Activated naive CD4-positive, alpha-beta T cell treated with anti-CD3 and anti-CD28 coated beads, Interleukin-2, amount 50 U/mL, for 24 hours (primary cell): ENCODE measurements at regions not wholly inside any gene's neighbourhood (a gene's known extent, or its start where the extent isn't known, plus 50 kb on each side); places are given as distances from the start of the nearest gene placed in this dataset.

Source experiments
- H3K27ac Mint-ChIP-seq: one replicate; pipeline ENCODE4 v1.8.0; 2021; ENCODE audit warnings: mild to moderate bottlenecking, mixed read lengths
- H3K27me3 Mint-ChIP-seq: one replicate; pipeline ENCODE4 v1.8.0; 2021; ENCODE audit warnings: mixed read lengths
- H3K36me3 Mint-ChIP-seq: one replicate; pipeline ENCODE4 v1.8.0; 2021; ENCODE audit warnings: mixed read lengths
- H3K4me1 Mint-ChIP-seq: one replicate; pipeline ENCODE4 v1.8.0; 2021; ENCODE audit warnings: mixed read lengths
- H3K4me3 Mint-ChIP-seq: one replicate; pipeline ENCODE4 v1.8.0; 2021; ENCODE audit warnings: mild to moderate bottlenecking, mixed read lengths
- H3K9me3 Mint-ChIP-seq: one replicate; pipeline ENCODE4 v1.8.0; 2021; ENCODE audit warnings: mixed read lengths

- Mint-ChIP-seq H3K36me3 (no peaks in the 10 kb centered on the region), H3K9me3 (no peaks in the 10 kb centered on the region), H3K27ac (no peak overlapping the region), H3K27me3 (peaks cover 6% of the 10 kb centered on the region), H3K4me1 (peaks cover 4% of the 10 kb centered on the region), H3K4me3 (no peak overlapping the region)
Observed at GRCh38 chr3:124602980-124603627, 127.1 kb upstream of the UMPS start.

GRCh38 chr3:124605781-124606579, 124.3 kb upstream of the UMPS start:
- peaks cover 4% of the 10 kb centered on the region for H3K4me1 Mint-ChIP-seq
- H3K9me3 Mint-ChIP-seq, result no peaks in the 10 kb centered on the region
- H3K27ac Mint-ChIP-seq, result no peak overlapping the region
- H3K27me3 Mint-ChIP-seq, result peaks cover 4% of the 10 kb centered on the region
- no peaks in the 10 kb centered on the region for H3K36me3 Mint-ChIP-seq
- H3K4me3 Mint-ChIP-seq, result no peak overlapping the region

- Mint-ChIP-seq H3K4me3 (no peak overlapping the region), H3K27ac (no peak overlapping the region), H3K27me3 (peaks cover 4% of the 10 kb centered on the region), H3K36me3 (no peaks in the 10 kb centered on the region), H3K4me1 (peaks cover 4% of the 10 kb centered on the region), H3K9me3 (no peaks in the 10 kb centered on the region)
Observed at GRCh38 chr3:124607163-124607562, 123.1 kb upstream of the UMPS start.

DNA sequence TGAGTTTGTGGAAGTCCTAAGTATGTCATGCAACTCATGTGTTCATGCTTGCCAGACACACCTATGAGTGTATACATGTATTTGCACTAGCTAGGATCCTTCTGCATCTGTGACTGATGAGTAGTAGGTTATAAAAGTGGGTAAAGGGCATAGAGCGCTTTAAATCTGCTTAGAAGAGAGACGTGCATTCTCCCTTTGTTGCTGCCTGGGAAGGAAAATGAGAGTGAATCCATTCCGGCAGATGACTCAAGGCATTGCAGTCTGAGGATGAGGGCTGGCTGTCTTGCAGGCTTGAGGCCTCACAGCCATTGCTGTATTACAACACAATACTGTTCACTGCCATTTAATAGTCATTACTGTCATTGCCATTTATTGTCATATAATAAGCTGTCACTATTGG, 120.8 kb upstream of the UMPS start:
- Mint-ChIP-seq H3K4me3 (no peak overlapping the region), H3K9me3 (no peaks in the 10 kb centered on the region), H3K27ac (no peak overlapping the region), H3K27me3 (no peaks in the 10 kb centered on the region), H3K36me3 (no peaks in the 10 kb centered on the region), H3K4me1 (no peaks in the 10 kb centered on the region)

- H3K36me3 Mint-ChIP-seq, result no peaks in the 10 kb centered on the region
- peaks cover under 1% of the 10 kb centered on the region for H3K27me3 Mint-ChIP-seq
- no peak overlapping the region for H3K4me3 Mint-ChIP-seq
- H3K27ac Mint-ChIP-seq, result no peak overlapping the region
- H3K4me1 Mint-ChIP-seq, result peaks cover under 1% of the 10 kb centered on the region
- H3K9me3 Mint-ChIP-seq, result no peaks in the 10 kb centered on the region
Observed at GRCh38 chr3:124610130-124610529, 120.1 kb upstream of the UMPS start.

- Mint-ChIP-seq H3K4me3 (no peak overlapping the region), H3K27me3 (peaks cover 3% of the 10 kb centered on the region), H3K27ac (no peak overlapping the region), H3K36me3 (no peaks in the 10 kb centered on the region), H3K4me1 (peaks cover 6% of the 10 kb centered on the region), H3K9me3 (no peaks in the 10 kb centered on the region)
Observed at GRCh38 chr3:124611520-124611919, 118.7 kb upstream of the UMPS start.

DNA sequence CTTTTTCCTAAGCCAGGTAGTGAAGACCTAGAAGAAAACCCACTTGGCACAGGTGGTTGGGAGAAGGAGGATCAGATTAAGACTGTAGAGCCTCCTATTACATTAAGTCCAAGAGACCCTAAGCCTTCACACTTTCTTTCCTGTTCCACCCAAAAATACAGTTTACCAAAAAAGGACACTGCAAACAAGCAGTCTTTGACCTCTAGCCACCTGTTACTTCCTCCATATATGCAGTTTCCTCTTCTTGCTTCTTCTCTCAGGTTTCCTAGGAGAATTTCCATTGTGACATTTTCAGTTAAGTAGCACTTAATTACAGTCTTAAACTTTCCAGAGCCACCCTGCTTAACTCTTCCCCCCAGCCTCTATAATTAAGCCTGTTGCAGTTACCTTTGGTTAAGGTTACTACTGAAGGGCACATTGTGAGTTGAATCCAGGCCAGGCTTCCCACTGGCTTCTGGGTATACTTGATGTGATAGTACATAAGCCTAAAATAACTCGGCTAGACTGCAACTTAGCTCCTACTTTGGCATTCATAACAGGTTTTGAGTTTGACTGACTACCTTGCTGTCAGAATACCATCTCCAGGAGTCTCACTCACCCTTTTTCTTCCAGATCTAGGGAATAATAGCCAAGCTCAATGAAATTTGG, 114.2 kb upstream of the UMPS start:
- Mint-ChIP-seq H3K9me3 (no peaks in the 10 kb centered on the region), H3K36me3 (no peaks in the 10 kb centered on the region), H3K27me3 (peaks cover 3% of the 10 kb centered on the region), H3K4me1 (peaks cover 19% of the 10 kb centered on the region), H3K27ac (no peak overlapping the region), H3K4me3 (no peak overlapping the region)

DNA sequence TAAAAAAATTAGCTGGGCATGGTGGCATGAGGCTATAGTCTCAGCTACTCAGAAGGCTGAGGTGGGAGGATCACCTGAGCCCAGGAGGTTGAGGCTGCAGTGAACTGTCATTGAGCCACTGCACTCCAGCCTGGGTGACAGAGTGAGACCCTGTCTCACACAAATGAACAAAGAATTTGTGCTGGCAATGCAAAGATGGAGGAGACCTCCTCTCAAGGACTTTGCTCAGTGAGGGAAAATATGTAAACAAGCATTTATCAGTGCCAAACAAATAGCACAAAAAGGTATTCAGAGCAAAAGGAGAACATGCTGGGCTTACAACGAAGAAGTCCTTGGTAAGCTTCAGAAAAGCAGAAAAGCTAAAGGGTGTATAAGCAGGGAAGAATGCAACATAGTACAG, 113.1 kb upstream of the UMPS start:
- Mint-ChIP-seq H3K9me3 (no peaks in the 10 kb centered on the region), H3K4me1 (peaks cover 25% of the 10 kb centered on the region), H3K4me3 (no peak overlapping the region), H3K27me3 (peaks cover 3% of the 10 kb centered on the region), H3K27ac (peak overlapping the region; percentile 8), H3K36me3 (no peaks in the 10 kb centered on the region)

- peak overlapping the region; percentile 36 for H3K27ac Mint-ChIP-seq
- no peaks in the 10 kb centered on the region for H3K36me3 Mint-ChIP-seq
- H3K9me3 Mint-ChIP-seq, result no peaks in the 10 kb centered on the region
- peak overlapping the region; percentile 45 for H3K4me3 Mint-ChIP-seq
- peaks cover 3% of the 10 kb centered on the region for H3K27me3 Mint-ChIP-seq
- peaks cover 25% of the 10 kb centered on the region for H3K4me1 Mint-ChIP-seq
Observed at GRCh38 chr3:124619887-124620599, 110.2 kb upstream of the UMPS start.

DNA sequence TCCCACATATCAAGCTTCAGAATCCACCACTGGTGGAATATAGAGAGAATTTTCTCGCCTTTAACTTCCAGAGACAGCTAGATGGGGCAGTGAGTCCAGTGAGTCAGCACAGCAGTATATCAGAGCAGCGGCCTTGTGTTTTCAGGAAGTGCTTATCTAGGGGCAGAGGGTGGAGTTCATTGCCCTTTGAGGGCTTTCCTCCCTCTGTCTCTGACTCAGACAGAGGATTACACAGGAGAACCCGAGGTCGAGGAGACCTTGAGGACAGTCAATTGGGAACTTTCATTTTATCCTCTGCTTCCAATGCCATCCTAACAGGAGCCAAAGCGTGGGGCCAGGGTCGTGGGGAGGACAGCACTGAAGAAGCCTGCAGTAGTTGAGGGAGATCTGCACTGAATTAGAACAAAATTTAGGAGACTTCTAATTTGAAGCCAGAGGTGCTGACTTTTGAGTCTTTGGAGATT, 109.6 kb upstream of the UMPS start:
- no peaks in the 10 kb centered on the region for H3K36me3 Mint-ChIP-seq
- peaks cover 19% of the 10 kb centered on the region for H3K4me1 Mint-ChIP-seq
- H3K4me3 Mint-ChIP-seq, result peak overlapping the region; percentile 45
- peak overlapping the region; percentile 36 for H3K27ac Mint-ChIP-seq
- H3K9me3 Mint-ChIP-seq, result no peaks in the 10 kb centered on the region
- H3K27me3 Mint-ChIP-seq, result no peaks in the 10 kb centered on the region

DNA sequence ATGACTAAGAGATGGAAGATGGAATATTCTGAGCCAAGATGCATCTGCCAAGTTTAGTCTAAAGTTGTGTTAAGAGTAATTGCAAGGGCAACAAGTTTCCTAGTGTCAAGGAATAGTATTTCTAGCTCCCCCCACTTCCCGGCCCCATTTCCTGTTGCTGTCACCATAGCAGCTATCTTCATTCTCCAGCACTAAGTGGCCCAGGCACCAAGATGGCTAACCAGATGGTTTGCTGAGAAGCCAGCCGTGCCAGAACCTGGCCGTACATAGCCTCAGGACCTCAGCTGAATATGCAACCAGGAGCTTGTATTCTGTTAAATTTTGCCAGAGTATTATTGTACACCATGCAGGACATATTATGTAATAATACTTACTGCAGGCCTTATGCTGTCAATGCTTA, 108.8 kb upstream of the UMPS start:
- Mint-ChIP-seq H3K36me3 (no peaks in the 10 kb centered on the region), H3K27me3 (no peaks in the 10 kb centered on the region), H3K4me1 (peaks cover 19% of the 10 kb centered on the region), H3K9me3 (no peaks in the 10 kb centered on the region), H3K27ac (no peak overlapping the region), H3K4me3 (no peak overlapping the region)

DNA sequence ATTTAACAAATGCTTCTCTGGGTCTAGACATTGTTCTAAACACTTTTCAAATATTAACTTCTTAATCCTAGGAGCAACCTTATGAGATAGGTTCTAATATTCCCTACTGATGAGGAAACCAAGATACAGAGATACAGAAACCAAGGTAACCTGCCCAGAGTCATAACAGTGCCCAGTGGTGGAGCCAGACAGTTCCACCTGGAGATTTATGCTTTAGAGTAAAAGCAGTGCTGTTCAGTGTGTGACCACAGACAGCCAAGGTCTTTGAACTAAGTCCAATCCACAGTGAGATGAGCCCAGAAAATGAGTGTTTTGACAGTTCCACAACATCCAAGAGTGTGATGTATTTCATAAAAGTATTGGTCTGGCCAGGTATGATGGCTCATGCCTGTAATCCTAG, 105.2 kb upstream of the UMPS start:
- Mint-ChIP-seq H3K4me3 (no peak overlapping the region), H3K36me3 (no peaks in the 10 kb centered on the region), H3K9me3 (no peaks in the 10 kb centered on the region), H3K27ac (no peak overlapping the region), H3K27me3 (no peaks in the 10 kb centered on the region), H3K4me1 (peaks cover 14% of the 10 kb centered on the region)

GRCh38 chr3:124627501-124627908, 102.7 kb upstream of the UMPS start:
- H3K4me1 Mint-ChIP-seq, result no peaks in the 10 kb centered on the region
- H3K27ac Mint-ChIP-seq, result no peak overlapping the region
- H3K9me3 Mint-ChIP-seq, result no peaks in the 10 kb centered on the region
- H3K36me3 Mint-ChIP-seq, result no peaks in the 10 kb centered on the region
- no peaks in the 10 kb centered on the region for H3K27me3 Mint-ChIP-seq
- no peak overlapping the region for H3K4me3 Mint-ChIP-seq

DNA sequence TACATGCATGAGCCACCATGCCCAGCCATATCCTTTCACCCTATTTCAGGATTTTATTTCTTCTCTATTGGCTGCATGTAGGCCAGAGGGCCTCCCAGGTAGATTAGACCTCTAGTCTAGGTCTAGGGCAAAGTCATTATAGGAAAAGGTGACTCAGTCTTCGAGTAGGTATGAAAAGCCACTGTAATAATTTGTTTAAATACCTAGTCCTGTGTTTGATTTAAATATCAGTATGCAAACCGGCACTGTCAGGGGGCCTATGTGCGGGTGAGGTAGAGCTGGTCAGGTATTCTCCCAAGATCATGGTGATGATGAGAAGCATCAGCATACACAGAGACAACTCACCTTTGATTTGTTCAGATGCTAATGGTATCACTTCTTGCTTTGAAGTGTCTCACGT, 101.4 kb upstream of the UMPS start:
- Mint-ChIP-seq H3K4me3 (no peak overlapping the region), H3K4me1 (no peaks in the 10 kb centered on the region), H3K9me3 (no peaks in the 10 kb centered on the region), H3K27ac (no peak overlapping the region), H3K36me3 (no peaks in the 10 kb centered on the region), H3K27me3 (no peaks in the 10 kb centered on the region)

- H3K9me3 Mint-ChIP-seq, result no peaks in the 10 kb centered on the region
- no peaks in the 10 kb centered on the region for H3K36me3 Mint-ChIP-seq
- H3K27me3 Mint-ChIP-seq, result no peaks in the 10 kb centered on the region
- no peak overlapping the region for H3K27ac Mint-ChIP-seq
- H3K4me3 Mint-ChIP-seq, result no peak overlapping the region
- H3K4me1 Mint-ChIP-seq, result no peaks in the 10 kb centered on the region
Observed at GRCh38 chr3:124629497-124629896, 100.8 kb upstream of the UMPS start.
